ENCODE measurements at regions not wholly inside any gene's neighbourhood (a gene's known extent, or its start where the extent isn't known, plus 50 kb on each side); places are given as distances from the start of the nearest gene placed in this dataset.

- Mint-ChIP-seq H3K36me3 (no peaks in the 10 kb centered on the region), H3K9me3 (peaks cover 0 to 19% (median 6%) of the 10 kb centered on the region in 8 donors), H3K27ac (no peak overlapping the region), H3K4me1 (no peaks in the 10 kb centered on the region), H3K4me3 (no peak overlapping the region), H3K27me3 (no peaks in the 10 kb centered on the region)
- POLR2A ChIA-PET (ENCODE audit: partially characterized antibody), result no interaction called here
- H3K9me3 ChIP-seq (ENCODE audit: control insufficient read depth in 1 of 2, low read length in 2 of 2), result no peaks in the 10 kb centered on the region
- H3K4me3 ChIP-seq (ENCODE audit: low read length in 2 of 2), result no peak overlapping the region
- H3K4me1 ChIP-seq (ENCODE audit: insufficient read depth, low read length), result no peaks in the 10 kb centered on the region
- no peak for DNase-seq
- CTCF ChIA-PET (ENCODE audit: partially characterized antibody), result no interaction called here
- H3K36me3 ChIP-seq (ENCODE audit: insufficient read depth, low read length), result no peaks in the 10 kb centered on the region
- no peak overlapping the region for H3K27ac ChIP-seq (ENCODE audit: low read depth, low read length)
- H3K27me3 ChIP-seq (ENCODE audit: insufficient read depth, low read length), result no peaks in the 10 kb centered on the region
- intact Hi-C loops (cut with micrococcal nuclease), result no loop called here
These were observed 470.2 kb upstream of the LMO3 start for GRCh38 chr12:17076028-17076744.

GRCh38 chr12:17064834-17065233 is 458.9 kb upstream of the LMO3 start:
- H3K4me1 Mint-ChIP-seq, result no peaks in the 10 kb centered on the region
- no peak overlapping the region for H3K4me3 ChIP-seq (ENCODE audit: low read length in 2 of 2)
- DNase-seq, result no peak
- H3K9me3 ChIP-seq (ENCODE audit: control insufficient read depth in 1 of 2, low read length in 2 of 2), result no peaks in the 10 kb centered on the region
- H3K36me3 Mint-ChIP-seq, result no peaks in the 10 kb centered on the region
- H3K4me3 Mint-ChIP-seq, result no peak overlapping the region
- no peaks in the 10 kb centered on the region for H3K27me3 Mint-ChIP-seq
- no peak overlapping the region for H3K27ac ChIP-seq (ENCODE audit: low read depth, low read length)
- POLR2A ChIA-PET (ENCODE audit: partially characterized antibody), result no interaction called here
- no peaks in the 10 kb centered on the region for H3K27me3 ChIP-seq (ENCODE audit: insufficient read depth, low read length)
- CTCF ChIA-PET (ENCODE audit: partially characterized antibody), result no interaction called here
- peaks cover 0 to 22% (median 5%) of the 10 kb centered on the region in 8 donors for H3K9me3 Mint-ChIP-seq
- no peaks in the 10 kb centered on the region for H3K36me3 ChIP-seq (ENCODE audit: insufficient read depth, low read length)
- H3K27ac Mint-ChIP-seq, result no peak overlapping the region
- intact Hi-C loops (cut with micrococcal nuclease), result no loop called here
- H3K4me1 ChIP-seq (ENCODE audit: insufficient read depth, low read length), result no peaks in the 10 kb centered on the region

GRCh38 chr12:17062267-17063036 is 456.5 kb upstream of the LMO3 start:
- Mint-ChIP-seq H3K9me3 (peaks cover 2 to 29% (median 6%) of the 10 kb centered on the region in 8 donors), H3K4me1 (no peaks in the 10 kb centered on the region), H3K27ac (no peak overlapping the region), H3K4me3 (no peak overlapping the region), H3K36me3 (no peaks in the 10 kb centered on the region), H3K27me3 (no peaks in the 10 kb centered on the region)
- CTCF ChIA-PET (ENCODE audit: partially characterized antibody), result no interaction called here
- H3K27ac ChIP-seq (ENCODE audit: low read depth, low read length), result no peak overlapping the region
- no peak for DNase-seq
- no peak overlapping the region for H3K4me3 ChIP-seq (ENCODE audit: low read length in 2 of 2)
- POLR2A ChIA-PET (ENCODE audit: partially characterized antibody), result no interaction called here
- intact Hi-C loops (cut with micrococcal nuclease), result no loop called here
- no peaks in the 10 kb centered on the region for H3K27me3 ChIP-seq (ENCODE audit: insufficient read depth, low read length)
- H3K4me1 ChIP-seq (ENCODE audit: insufficient read depth, low read length), result no peaks in the 10 kb centered on the region
- no peaks in the 10 kb centered on the region for H3K36me3 ChIP-seq (ENCODE audit: insufficient read depth, low read length)
- H3K9me3 ChIP-seq (ENCODE audit: control insufficient read depth in 1 of 2, low read length in 2 of 2), result no peaks in the 10 kb centered on the region

GRCh38 chr12:17060260-17060659 is 454.3 kb upstream of the LMO3 start:
- intact Hi-C loops (cut with micrococcal nuclease), result no loop called here
- no peak overlapping the region for H3K4me3 Mint-ChIP-seq
- CTCF ChIA-PET (ENCODE audit: partially characterized antibody), result no interaction called here

GRCh38 chr12:17056546-17056945 is 450.6 kb upstream of the LMO3 start:
- peaks cover 0 to 17% (median 6%) of the 10 kb centered on the region in 8 donors for H3K9me3 Mint-ChIP-seq
- H3K36me3 Mint-ChIP-seq, result no peaks in the 10 kb centered on the region
- no peak overlapping the region for H3K4me3 ChIP-seq (ENCODE audit: low read length in 2 of 2)
- H3K27ac Mint-ChIP-seq, result no peak overlapping the region
- H3K27me3 ChIP-seq (ENCODE audit: insufficient read depth, low read length), result no peaks in the 10 kb centered on the region
- H3K4me3 Mint-ChIP-seq, result no peak overlapping the region
- POLR2A ChIA-PET (ENCODE audit: partially characterized antibody), result no interaction called here
- intact Hi-C loops (cut with micrococcal nuclease), result no loop called here
- H3K27me3 Mint-ChIP-seq, result no peaks in the 10 kb centered on the region
- no peaks in the 10 kb centered on the region for H3K4me1 ChIP-seq (ENCODE audit: insufficient read depth, low read length)
- CTCF ChIA-PET (ENCODE audit: partially characterized antibody), result no interaction called here
- no peak overlapping the region for H3K27ac ChIP-seq (ENCODE audit: low read depth, low read length)
- no peak for DNase-seq
- no peaks in the 10 kb centered on the region for H3K4me1 Mint-ChIP-seq
- H3K9me3 ChIP-seq (ENCODE audit: control insufficient read depth in 1 of 2, low read length in 2 of 2), result no peaks in the 10 kb centered on the region
- no peaks in the 10 kb centered on the region for H3K36me3 ChIP-seq (ENCODE audit: insufficient read depth, low read length)

More at GRCh38 chr12:17060260-17060659, 454.3 kb upstream of the LMO3 start:
- Mint-ChIP-seq H3K4me1 (no peaks in the 10 kb centered on the region), H3K27me3 (no peaks in the 10 kb centered on the region), H3K36me3 (no peaks in the 10 kb centered on the region), H3K27ac (no peak overlapping the region), H3K9me3 (peaks cover 2 to 19% (median 5%) of the 10 kb centered on the region in 8 donors)
- Histone ChIP-seq H3K4me1 (ENCODE audit: insufficient read depth, low read length) (no peaks in the 10 kb centered on the region), H3K4me3 (ENCODE audit: low read length in 2 of 2) (no peak overlapping the region), H3K36me3 (ENCODE audit: insufficient read depth, low read length) (no peaks in the 10 kb centered on the region), H3K27me3 (ENCODE audit: insufficient read depth, low read length) (no peaks in the 10 kb centered on the region), H3K9me3 (ENCODE audit: control insufficient read depth in 1 of 2, low read length in 2 of 2) (no peaks in the 10 kb centered on the region), H3K27ac (ENCODE audit: low read depth, low read length) (no peak overlapping the region)
- POLR2A ChIA-PET (ENCODE audit: partially characterized antibody), result no interaction called here
- no peak for DNase-seq

GRCh38 chr12:17038923-17039322 is 433.0 kb upstream of the LMO3 start:
- no peak for DNase-seq
- no peak overlapping the region for H3K27ac ChIP-seq (ENCODE audit: low read depth, low read length)
- H3K36me3 ChIP-seq (ENCODE audit: insufficient read depth, low read length), result no peaks in the 10 kb centered on the region
- no peak overlapping the region for H3K4me3 ChIP-seq (ENCODE audit: low read length in 2 of 2)
- H3K9me3 ChIP-seq (ENCODE audit: control insufficient read depth in 1 of 2, low read length in 2 of 2), result no peaks in the 10 kb centered on the region
- Mint-ChIP-seq H3K4me3 (no peak overlapping the region), H3K27ac (no peak overlapping the region), H3K9me3 (peaks cover 0 to 13% (median 4%) of the 10 kb centered on the region in 8 donors), H3K4me1 (no peaks in the 10 kb centered on the region), H3K27me3 (no peaks in the 10 kb centered on the region), H3K36me3 (no peaks in the 10 kb centered on the region)
- no peaks in the 10 kb centered on the region for H3K4me1 ChIP-seq (ENCODE audit: insufficient read depth, low read length)
- ChIA-PET POLR2A (ENCODE audit: partially characterized antibody) (no interaction called here), CTCF (ENCODE audit: partially characterized antibody) (no interaction called here)
- H3K27me3 ChIP-seq (ENCODE audit: insufficient read depth, low read length), result no peaks in the 10 kb centered on the region
- intact Hi-C loops (cut with micrococcal nuclease), result no loop called here

GRCh38 chr12:17035372-17035771 is 429.4 kb upstream of the LMO3 start:
- H3K27me3 ChIP-seq (ENCODE audit: insufficient read depth, low read length), result no peaks in the 10 kb centered on the region
- Mint-ChIP-seq H3K9me3 (peaks cover 0 to 12% (median 3%) of the 10 kb centered on the region in 8 donors), H3K4me3 (no peak overlapping the region), H3K36me3 (no peaks in the 10 kb centered on the region), H3K27ac (no peak overlapping the region), H3K27me3 (no peaks in the 10 kb centered on the region), H3K4me1 (no peaks in the 10 kb centered on the region)
- POLR2A ChIA-PET (ENCODE audit: partially characterized antibody), result no interaction called here
- DNase-seq, result no peak
- no peaks in the 10 kb centered on the region for H3K36me3 ChIP-seq (ENCODE audit: insufficient read depth, low read length)
- no peak overlapping the region for H3K4me3 ChIP-seq (ENCODE audit: low read length in 2 of 2)
- intact Hi-C loops (cut with micrococcal nuclease), result no loop called here
- H3K4me1 ChIP-seq (ENCODE audit: insufficient read depth, low read length), result no peaks in the 10 kb centered on the region
- CTCF ChIA-PET (ENCODE audit: partially characterized antibody), result interaction anchor here (1.2 kb wide), 1 partner anchor 17 kb away, joined by 3 read pairs; no protein-coding TSS in a partner anchor
- H3K9me3 ChIP-seq (ENCODE audit: control insufficient read depth in 1 of 2, low read length in 2 of 2), result no peaks in the 10 kb centered on the region
- no peak overlapping the region for H3K27ac ChIP-seq (ENCODE audit: low read depth, low read length)

Data from CD4-positive, alpha-beta memory T cell (primary cell).